ENCODE measurements at regions not wholly inside any gene's neighbourhood (a gene's known extent, or its start where the extent isn't known, plus 50 kb on each side); places are given as distances from the start of the nearest gene placed in this dataset.

DNA sequence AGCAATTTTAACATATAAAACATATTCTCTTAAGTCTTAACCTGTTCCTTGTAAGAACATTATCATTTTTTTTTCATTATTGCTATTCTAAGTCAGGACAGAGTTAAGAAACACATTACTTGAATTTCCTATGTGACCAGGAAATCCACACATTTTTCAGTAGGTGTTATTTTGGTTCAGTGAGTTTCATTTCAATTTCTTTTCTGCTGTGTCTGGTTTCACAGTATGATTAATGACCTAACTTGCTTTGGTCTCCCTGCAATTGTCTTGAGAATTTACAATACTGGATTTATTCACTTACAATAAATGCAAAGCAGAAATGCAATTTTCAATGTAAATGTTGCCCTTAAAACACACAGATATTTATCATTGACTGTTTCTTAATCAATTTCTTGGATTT, 396.9 kb upstream of the TMTC1 start:
- in situ Hi-C loops (cut with MboI) = no loop called here
- Histone ChIP-seq H3K4me3 (no peak overlapping the region), H3K4me2 (ENCODE audit: unreplicated experiment) (no peak overlapping the region), H3K4me1 (ENCODE audit: insufficient read depth) (no peaks in the 10 kb centered on the region), H3K79me2 (ENCODE audit: insufficient read depth) (no peaks in the 10 kb centered on the region), H3K36me3 (ENCODE audit: low read depth) (no peaks in the 10 kb centered on the region), H2AFZ (no peak overlapping the region), H3K9me3 (ENCODE audit: low read depth) (no peaks in the 10 kb centered on the region), H3K27me3 (replicated peaks; ENCODE audit: insufficient read depth) (peaks cover 7% of the 10 kb centered on the region; the same call in 1 of the 2 replicates), H4K20me1 (ENCODE audit: insufficient read depth) (no peaks in the 10 kb centered on the region), H3F3A (ENCODE audit: insufficient read depth) (no peaks in the 10 kb centered on the region), H3K9ac (no peak overlapping the region), H3K27ac (no peak overlapping the region), H3K9me2 (ENCODE audit: insufficient read depth) (no peaks in the 10 kb centered on the region)
- no peak for DNase-seq
- TF ChIP-seq EZH2 (IDR thresholded peaks at IDR 0.05; ENCODE audit: insufficient read depth, poor library complexity, severe bottlenecking) = no peak
- no peak for TF ChIP-seq EZH2phosphoT487 (IDR thresholded peaks at IDR 0.05; ENCODE audit: insufficient read depth, low read depth)

DNA sequence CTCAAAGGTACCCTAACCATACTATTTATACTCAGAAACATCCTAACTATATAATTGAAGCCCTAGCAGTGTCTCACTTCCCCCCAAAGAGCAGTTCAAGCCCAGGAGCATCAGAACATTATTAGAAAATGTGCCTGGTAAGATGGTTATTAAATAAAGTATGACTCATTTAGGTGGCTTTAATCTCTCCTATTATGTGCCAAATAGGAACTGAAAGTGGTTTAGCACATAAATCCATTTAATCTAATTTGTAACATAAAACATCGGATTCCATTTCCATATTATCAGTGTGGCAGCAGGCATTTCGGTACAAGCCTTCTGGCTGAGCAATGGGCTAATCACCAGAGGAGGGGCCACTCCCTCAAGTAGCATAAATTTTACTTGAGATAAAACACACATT, 395.2 kb upstream of the TMTC1 start:
- Histone ChIP-seq H3K9me3 (ENCODE audit: low read depth) (no peaks in the 10 kb centered on the region), H2AFZ (no peak overlapping the region), H3K36me3 (ENCODE audit: low read depth) (no peaks in the 10 kb centered on the region), H3K27ac (no peak overlapping the region), H3K27me3 (replicated peaks; ENCODE audit: insufficient read depth) (peaks cover 7% of the 10 kb centered on the region; the same call in 1 of the 2 replicates), H3K4me2 (ENCODE audit: unreplicated experiment) (no peak overlapping the region), H3F3A (ENCODE audit: insufficient read depth) (no peaks in the 10 kb centered on the region), H3K4me1 (ENCODE audit: insufficient read depth) (no peaks in the 10 kb centered on the region), H3K79me2 (ENCODE audit: insufficient read depth) (no peaks in the 10 kb centered on the region), H4K20me1 (ENCODE audit: insufficient read depth) (no peaks in the 10 kb centered on the region), H3K4me3 (no peak overlapping the region), H3K9ac (no peak overlapping the region), H3K9me2 (ENCODE audit: insufficient read depth) (no peaks in the 10 kb centered on the region)
- WGBS, 2 experiments (ENCODE audit: low coverage in 1 of 2, low lambda C conversion rate in 2 of 2, missing lambda C conversion rate in 2 of 2) = 4% methylated on average over 2 of the region's 2 CpGs
- in situ Hi-C loops (cut with MboI) = no loop called here
- no peak for DNase-seq
- TF ChIP-seq EZH2 (IDR thresholded peaks at IDR 0.05; ENCODE audit: insufficient read depth, poor library complexity, severe bottlenecking) (no peak), EZH2phosphoT487 (IDR thresholded peaks at IDR 0.05; ENCODE audit: insufficient read depth, low read depth) (no peak)

- no peaks in the 10 kb centered on the region; the same call in none of the 2 replicates for H3K27me3 ChIP-seq (replicated peaks; ENCODE audit: insufficient read depth)
- 26 to 45% methylated on average over 17 to 56 of the region's 58 CpGs for WGBS, 2 experiments (ENCODE audit: low coverage in 1 of 2, low lambda C conversion rate in 2 of 2, missing lambda C conversion rate in 2 of 2)
- TF ChIP-seq EZH2 (IDR thresholded peaks at IDR 0.05; ENCODE audit: insufficient read depth, poor library complexity, severe bottlenecking) (no peak), EZH2phosphoT487 (IDR thresholded peaks at IDR 0.05; ENCODE audit: insufficient read depth, low read depth) (no peak)
Measured at GRCh38 chr12:30169839-30170591, 386.3 kb upstream of the TMTC1 start.

DNA sequence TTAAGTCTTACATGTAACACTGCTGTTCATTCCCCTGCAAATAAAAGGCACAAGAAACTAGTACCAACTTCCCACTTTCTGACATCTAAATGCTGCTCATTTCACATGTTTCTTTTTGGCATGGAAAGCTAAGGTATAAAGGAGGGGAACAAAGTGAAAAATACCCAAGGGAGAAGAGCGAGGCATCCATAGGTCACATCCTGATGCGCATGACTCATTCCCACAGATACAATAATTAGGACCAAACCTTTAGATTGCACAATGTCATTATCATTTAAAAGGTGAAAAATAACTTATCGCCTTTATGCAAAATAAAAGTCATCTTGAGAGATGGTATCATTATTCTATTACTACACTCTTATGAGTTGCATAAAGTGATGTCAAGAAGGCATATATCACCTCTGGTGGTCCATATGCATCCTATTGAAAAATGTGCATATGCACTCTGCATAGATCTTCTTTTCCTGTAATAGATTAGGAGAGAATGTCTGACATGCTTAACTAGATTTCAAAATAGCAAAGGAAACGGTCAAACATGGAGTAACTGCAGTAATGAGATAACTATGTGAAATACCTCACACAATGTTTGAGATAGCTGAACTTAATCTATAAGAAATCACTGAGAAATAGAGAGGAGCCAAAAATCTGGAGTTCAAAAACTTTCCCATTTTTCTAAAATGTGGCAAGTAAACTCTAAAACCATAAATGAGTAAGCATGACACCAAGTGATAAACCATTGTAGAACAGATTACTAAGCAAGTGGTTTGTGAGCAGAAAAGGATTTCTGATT, 382.5 kb upstream of the TMTC1 start:
- Histone ChIP-seq H3K9ac (no peak overlapping the region), H3F3A (ENCODE audit: insufficient read depth) (no peaks in the 10 kb centered on the region), H3K27ac (no peak overlapping the region), H3K9me3 (ENCODE audit: low read depth) (no peaks in the 10 kb centered on the region), H3K36me3 (ENCODE audit: low read depth) (no peaks in the 10 kb centered on the region), H3K4me2 (ENCODE audit: unreplicated experiment) (no peak overlapping the region), H4K20me1 (ENCODE audit: insufficient read depth) (no peaks in the 10 kb centered on the region), H3K4me1 (ENCODE audit: insufficient read depth) (peaks cover 10% of the 10 kb centered on the region; the same call in 1 of the 2 replicates), H3K4me3 (no peak overlapping the region), H3K79me2 (ENCODE audit: insufficient read depth) (no peaks in the 10 kb centered on the region), H3K9me2 (ENCODE audit: insufficient read depth) (no peaks in the 10 kb centered on the region), H2AFZ (no peak overlapping the region), H3K27me3 (replicated peaks; ENCODE audit: insufficient read depth) (no peaks in the 10 kb centered on the region; the same call in 1 of the 2 replicates)
- TF ChIP-seq EZH2phosphoT487 (IDR thresholded peaks at IDR 0.05; ENCODE audit: insufficient read depth, low read depth) (no peak), EZH2 (IDR thresholded peaks at IDR 0.05; ENCODE audit: insufficient read depth, poor library complexity, severe bottlenecking) (no peak)
- DNase-seq = peak; percentile 10
- WGBS, 2 experiments (ENCODE audit: low coverage in 1 of 2, low lambda C conversion rate in 2 of 2, missing lambda C conversion rate in 2 of 2) = 66 to 71% methylated on average over 4 of the region's 4 CpGs
- in situ Hi-C loops (cut with MboI) = no loop called here

More at GRCh38 chr12:30169839-30170591, 386.3 kb upstream of the TMTC1 start:
- H3K9me3 ChIP-seq (ENCODE audit: low read depth) = no peaks in the 10 kb centered on the region
- H3K4me1 ChIP-seq (ENCODE audit: insufficient read depth) = peaks cover 10% of the 10 kb centered on the region; the same call in 1 of the 2 replicates
- in situ Hi-C loops (cut with MboI) = no loop called here
- no peaks in the 10 kb centered on the region for H4K20me1 ChIP-seq (ENCODE audit: insufficient read depth)
- H2AFZ ChIP-seq = no peak overlapping the region
- H3K4me3 ChIP-seq = no peak overlapping the region
- H3K79me2 ChIP-seq (ENCODE audit: insufficient read depth) = no peaks in the 10 kb centered on the region
- H3K9me2 ChIP-seq (ENCODE audit: insufficient read depth) = no peaks in the 10 kb centered on the region
- no peak overlapping the region for H3K27ac ChIP-seq
- H3K4me2 ChIP-seq (ENCODE audit: unreplicated experiment) = no peak overlapping the region
- DNase-seq = no peak
- no peak overlapping the region for H3K9ac ChIP-seq
- no peaks in the 10 kb centered on the region for H3F3A ChIP-seq (ENCODE audit: insufficient read depth)
- H3K36me3 ChIP-seq (ENCODE audit: low read depth) = no peaks in the 10 kb centered on the region
